Endothelial cell of umbilical vein (primary cell): ENCODE measurements at regions not wholly inside any gene's neighbourhood (a gene's known extent, or its start where the extent isn't known, plus 50 kb on each side); places are given as distances from the start of the nearest gene placed in this dataset.

Source experiments
- BruUV-seq: library from RNA; stranded (reverse); fragments of 400-500 nt; replicated peaks from 2 replicates; lab custom pipeline; 2021; lab: Mats Ljungman, UMichigan
- CTCF ChIA-PET: fragments of 300-600, 350-600 bp; sonication (Branson Sonifier 250); formaldehyde crosslinking; loops from one replicate; lab custom pipeline; 2021; ENCODE audit warnings: antibody characterized with exemption, inconsistent platforms; lab: Charles Lee
- POLR2A ChIA-PET: fragments of 300-600, 350-600 bp; sonication (Branson Sonifier 250); formaldehyde crosslinking; loops from one replicate; lab custom pipeline; 2021; ENCODE audit warnings: antibody characterized with exemption, inconsistent platforms; lab: Charles Lee
- DNase-seq: peaks from one replicate; pipeline ENCODE4 v3.0.0-alpha.2; 2011; ENCODE audit warnings: low read depth, low spot score
- FAIRE-seq: peaks from 2 replicates; lab custom pipeline; 2011; peaks lifted over from hg19 to GRCh38; lab: Jason Lieb, UNC
- H2AFZ ChIP-seq: 2 replicates; pipeline ENCODE4 v1.6.0; 2012; ENCODE audit warnings: low read depth, low read length, control low read depth, inconsistent platforms
- H3K27ac ChIP-seq: 2 replicates; pipeline ENCODE4 v1.5.1; 2011; ENCODE audit warnings: low read depth, mild to moderate bottlenecking, control low read depth, low read length, moderate library complexity; ENCODE audit not compliant: insufficient read depth
- H3K27me3 ChIP-seq, 2 experiments: 2 replicates each; pipeline versions ENCODE4 v1.6.0 to v1.6.1; 2011; ENCODE audit warnings: low read length in 2 of 2, mixed read lengths in 1 of 2; ENCODE audit not compliant: control insufficient read depth in 2 of 2, insufficient read depth in 2 of 2
- H3K36me3 ChIP-seq, 2 experiments: 2 replicates in 1 of 2; 3 replicates in 1 of 2; pipeline ENCODE4 v1.5.1; 2011; ENCODE audit warnings: low read length in 2 of 2, mild to moderate bottlenecking in 1 of 2, moderate library complexity in 1 of 2; ENCODE audit not compliant: control insufficient read depth in 2 of 2, insufficient read depth in 2 of 2; ENCODE audit errors: extremely low read depth in 1 of 2
- H3K4me1 ChIP-seq: 3 replicates; pipeline ENCODE4 v1.5.1; 2011; ENCODE audit warnings: mild to moderate bottlenecking, low read length; ENCODE audit not compliant: control insufficient read depth, insufficient read depth; ENCODE audit errors: extremely low read depth
- H3K4me2 ChIP-seq: 2 replicates; pipeline ENCODE4 v1.6.1; 2011; ENCODE audit warnings: low read length, control low read depth, mixed read lengths; ENCODE audit not compliant: insufficient read depth
- H3K4me3 ChIP-seq, 3 experiments: fragments of 200-600 bp in 1 of 3; sonication (generic), shearing (Covaris generic) in 1 of 3; replicated peaks in 1 of 3; 2 replicates each; pipeline ENCODE4 v1.5.1; 2011 to 2016; ENCODE audit warnings: control low read depth in 3 of 3, low read length in 3 of 3, mild to moderate bottlenecking in 2 of 3, inconsistent platforms in 1 of 3, low read depth in 1 of 3, moderate library complexity in 1 of 3; ENCODE audit not compliant: insufficient read depth in 1 of 3
- H3K79me2 ChIP-seq: 2 replicates; pipeline ENCODE4 v1.6.0; 2012; ENCODE audit warnings: low read length, inconsistent platforms; ENCODE audit not compliant: control insufficient read depth, insufficient read depth
- H3K9ac ChIP-seq: replicated peaks from 2 replicates; pipeline ENCODE3; 2011; ENCODE audit warnings: low read length, control low read depth; ENCODE audit not compliant: insufficient read depth; ENCODE audit errors: extremely low read depth
- H3K9me1 ChIP-seq: replicated peaks from 3 replicates; pipeline ENCODE4 v1.6.0; 2011; ENCODE audit warnings: mild to moderate bottlenecking, low read length; ENCODE audit not compliant: control insufficient read depth, insufficient read depth; ENCODE audit errors: extremely low read depth
- H3K9me3 ChIP-seq: replicated peaks from 2 replicates; pipeline ENCODE4 v1.5.1; 2012; ENCODE audit warnings: low read length, inconsistent platforms; ENCODE audit not compliant: control insufficient read depth, insufficient read depth
- H4K20me1 ChIP-seq: replicated peaks from 2 replicates; pipeline ENCODE3; 2011; ENCODE audit warnings: mild to moderate bottlenecking, low read length; ENCODE audit not compliant: control insufficient read depth, insufficient read depth; ENCODE audit errors: extremely low read depth
- CTCF ChIP-seq, 2 donors: IDR thresholded peaks; 1 replicate in 1 of 2; 2 replicates in 1 of 2; pipeline ENCODE4 v1.5.1; 2011; ENCODE audit warnings: low read length in 2 of 2, mild to moderate bottlenecking in 2 of 2, moderate library complexity in 2 of 2, control low read depth in 1 of 2, inconsistent platforms in 1 of 2, low read depth in 1 of 2; ENCODE audit not compliant: insufficient read depth in 1 of 2; ENCODE audit errors: extremely low read depth in 1 of 2
- EZH2 ChIP-seq: IDR thresholded peaks from 2 replicates; pipeline ENCODE4 v1.6.1; 2012; ENCODE audit warnings: borderline replicate concordance, low read depth, mild to moderate bottlenecking, moderate library complexity, low read length, inconsistent platforms; ENCODE audit not compliant: severe bottlenecking
- FOS ChIP-seq: IDR thresholded peaks from 2 replicates; pipeline ENCODE4 v1.6.1; 2011; ENCODE audit warnings: mild to moderate bottlenecking, low read length, moderate library complexity, borderline replicate concordance; ENCODE audit not compliant: insufficient read depth
- GATA2 ChIP-seq: IDR thresholded peaks from 2 replicates; pipeline ENCODE4 v1.7.0; 2011; ENCODE audit warnings: low read depth, mild to moderate bottlenecking, moderate library complexity, mixed read lengths, low read length; ENCODE audit not compliant: insufficient read length, insufficient read depth
- JUN ChIP-seq: IDR thresholded peaks from 2 replicates; pipeline ENCODE4 v1.6.1; 2011; ENCODE audit warnings: borderline replicate concordance, low read depth; ENCODE audit not compliant: insufficient read length, insufficient read depth
- MAX ChIP-seq: IDR thresholded peaks from 2 replicates; pipeline ENCODE4 v1.6.1; 2011; ENCODE audit not compliant: insufficient read depth, insufficient read length
- MYC ChIP-seq: IDR thresholded peaks from one replicate; pipeline ENCODE4 v1.6.1; 2011; ENCODE audit warnings: mild to moderate bottlenecking, low read depth, low read length
- POLR2A ChIP-seq: IDR thresholded peaks from 2 replicates; pipeline ENCODE4 v1.6.1; 2012; ENCODE audit warnings: low read depth, mild to moderate bottlenecking, control low read depth, low read length
- POLR2AphosphoS5 ChIP-seq: IDR thresholded peaks from 2 replicates; pipeline ENCODE4 v1.6.1; 2012; ENCODE audit warnings: low read depth, mild to moderate bottlenecking, control low read depth, low read length, moderate library complexity; ENCODE audit not compliant: insufficient read depth
- dilution Hi-C: fragments of 300-500 bp; cut with MboI; formaldehyde crosslinking; loops from one replicate; pipeline ENCODE4 v1.15.0; 2019; ENCODE audit warnings: low sequenced_read_pairs; ENCODE audit not compliant: extremely low pct_ligation_motif_present
- intact Hi-C: fragments of 100-400 bp; cut with micrococcal nuclease; formaldehyde crosslinking; loops from one replicate; pipeline ENCODE4 v1.10.0; 2022

DNA sequence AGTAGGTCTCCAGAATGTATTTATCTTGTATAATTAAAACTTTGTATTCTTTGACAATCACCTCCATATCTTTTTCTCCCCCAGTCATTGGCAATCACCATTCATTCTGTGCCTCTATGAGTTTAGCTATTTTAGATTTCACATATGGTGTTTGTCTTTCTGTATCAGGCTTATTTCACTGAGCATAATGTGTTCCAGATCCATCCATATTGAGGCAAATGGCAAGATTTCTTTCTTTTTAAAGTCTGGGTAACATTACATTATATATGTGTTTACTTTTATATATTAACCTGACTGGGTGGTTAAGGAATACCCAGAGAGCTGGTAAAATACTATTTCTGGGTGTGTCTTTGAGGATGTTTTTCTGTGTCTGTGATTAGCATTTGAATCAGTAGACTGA is 486.6 kb downstream of the SQOR start:
- Histone ChIP-seq H3K36me3 (no peaks in the 10 kb centered on the region), H3K4me3 (no peak overlapping the region), H3K27ac (no peak overlapping the region), H3K9me1 (no peaks in the 10 kb centered on the region), H3K27me3 (no peaks in the 10 kb centered on the region), H3K9me3 (no peaks in the 10 kb centered on the region), H3K9ac (no peak overlapping the region), H2AFZ (no peak overlapping the region), H3K79me2 (no peaks in the 10 kb centered on the region), H3K4me1 (no peaks in the 10 kb centered on the region), H3K4me2 (no peak overlapping the region), H4K20me1 (no peaks in the 10 kb centered on the region)
- CTCF ChIA-PET, result no interaction called here
- dilution Hi-C loops, result no loop called here
- DNase-seq, result no peak
- BruUV-seq, result no TSS peak
- intact Hi-C loops, result no loop called here
- POLR2A ChIA-PET, result no interaction called here
- TF ChIP-seq MYC, result no peak
- TF ChIP-seq POLR2AphosphoS5, result no peak
- no peak for TF ChIP-seq MAX
- TF ChIP-seq GATA2, result no peak
- TF ChIP-seq JUN, result no peak
- no peak for TF ChIP-seq POLR2A
- no peak for TF ChIP-seq EZH2
- TF ChIP-seq CTCF (IDR thresholded peaks at IDR 0.05; ENCODE audit: extremely low read depth in 1 of 2, insufficient read depth in 1 of 2, low read depth in 1 of 2, low read length in 2 of 2), result no peak
- no peak for TF ChIP-seq FOS
- no peak for FAIRE-seq
